Breast epithelium (tissue), 3 donors: ENCODE measurements at regions not wholly inside any gene's neighbourhood (a gene's known extent, or its start where the extent isn't known, plus 50 kb on each side); places are given as distances from the start of the nearest gene placed in this dataset.

ENCODE experiments used
- POLR2A ChIP-seq: fragments of 450-650 bp; IDR thresholded peaks from one replicate; pipeline ENCODE4 v1.6.1; 2016; ENCODE audit warnings: antibody characterized with exemption, mild to moderate bottlenecking, moderate library complexity
- TF ChIP-seq, protein P1 (sequence below), 3 donors: fragments of 450-650 bp; IDR thresholded peaks; one replicate each; pipeline ENCODE4 v1.5.1; 2016 to 2017; ENCODE audit warnings: antibody characterized with exemption in 3 of 3, mild to moderate bottlenecking in 3 of 3, moderate library complexity in 3 of 3

DNA sequence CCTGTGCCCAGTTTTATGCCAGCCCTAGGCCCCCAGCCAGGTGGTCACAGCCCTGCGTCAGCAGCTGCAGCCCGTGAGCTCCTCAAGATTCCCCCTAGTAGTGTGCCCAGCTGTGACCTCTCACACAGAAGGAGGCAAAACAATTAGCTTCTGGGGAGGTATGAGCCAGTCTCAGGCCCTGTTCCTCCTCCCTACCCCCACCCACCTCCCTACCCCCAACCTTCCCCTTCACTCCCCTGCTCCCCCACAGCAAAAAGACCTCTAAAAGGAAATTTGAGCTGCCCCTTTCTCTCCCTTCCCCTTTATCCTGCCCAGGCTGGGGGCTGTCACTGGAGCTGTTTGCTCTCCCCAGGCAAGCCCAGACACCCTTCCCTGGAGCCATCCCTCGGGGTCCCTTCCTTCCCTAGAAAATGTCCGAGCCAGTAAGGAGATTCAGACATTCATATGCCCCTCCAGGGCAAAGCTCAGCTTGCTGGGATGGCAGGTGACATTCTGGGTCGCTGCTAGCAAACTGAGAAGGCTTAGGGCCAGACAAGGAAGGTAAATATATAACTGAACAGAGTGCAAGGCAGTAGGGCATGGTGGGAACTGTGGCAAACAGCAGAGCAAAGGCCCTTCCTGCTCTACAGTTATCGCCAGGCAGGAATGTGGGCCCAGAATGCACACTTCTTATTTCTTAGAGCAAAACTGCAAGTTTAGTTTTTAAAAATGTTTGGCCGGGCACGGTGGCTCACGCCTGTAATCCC lies 300.2 kb downstream of the MN1 start:
- TF ChIP-seq POLR2A = no peak
- TF ChIP-seq, protein P1, sequence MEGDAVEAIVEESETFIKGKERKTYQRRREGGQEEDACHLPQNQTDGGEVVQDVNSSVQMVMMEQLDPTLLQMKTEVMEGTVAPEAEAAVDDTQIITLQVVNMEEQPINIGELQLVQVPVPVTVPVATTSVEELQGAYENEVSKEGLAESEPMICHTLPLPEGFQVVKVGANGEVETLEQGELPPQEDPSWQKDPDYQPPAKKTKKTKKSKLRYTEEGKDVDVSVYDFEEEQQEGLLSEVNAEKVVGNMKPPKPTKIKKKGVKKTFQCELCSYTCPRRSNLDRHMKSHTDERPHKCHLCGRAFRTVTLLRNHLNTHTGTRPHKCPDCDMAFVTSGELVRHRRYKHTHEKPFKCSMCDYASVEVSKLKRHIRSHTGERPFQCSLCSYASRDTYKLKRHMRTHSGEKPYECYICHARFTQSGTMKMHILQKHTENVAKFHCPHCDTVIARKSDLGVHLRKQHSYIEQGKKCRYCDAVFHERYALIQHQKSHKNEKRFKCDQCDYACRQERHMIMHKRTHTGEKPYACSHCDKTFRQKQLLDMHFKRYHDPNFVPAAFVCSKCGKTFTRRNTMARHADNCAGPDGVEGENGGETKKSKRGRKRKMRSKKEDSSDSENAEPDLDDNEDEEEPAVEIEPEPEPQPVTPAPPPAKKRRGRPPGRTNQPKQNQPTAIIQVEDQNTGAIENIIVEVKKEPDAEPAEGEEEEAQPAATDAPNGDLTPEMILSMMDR (IDR thresholded peaks at IDR 0.05) = no peak
